Urothelium cell line (cell line): ENCODE measurements at regions not wholly inside any gene's neighbourhood (a gene's known extent, or its start where the extent isn't known, plus 50 kb on each side); places are given as distances from the start of the nearest gene placed in this dataset.
A peak's percentile ranks its signal among the peaks of the same experiment; 100 is the strongest.

ENCODE experiments used
- DNase-seq: peaks from one replicate; pipeline ENCODE4 v3.0.0; 2011; ENCODE audit warnings: low spot score, mixed read lengths
- FAIRE-seq: peaks from 2 replicates; lab custom pipeline; 2011; peaks lifted over from hg19 to GRCh38; lab: Jason Lieb, UNC

DNA sequence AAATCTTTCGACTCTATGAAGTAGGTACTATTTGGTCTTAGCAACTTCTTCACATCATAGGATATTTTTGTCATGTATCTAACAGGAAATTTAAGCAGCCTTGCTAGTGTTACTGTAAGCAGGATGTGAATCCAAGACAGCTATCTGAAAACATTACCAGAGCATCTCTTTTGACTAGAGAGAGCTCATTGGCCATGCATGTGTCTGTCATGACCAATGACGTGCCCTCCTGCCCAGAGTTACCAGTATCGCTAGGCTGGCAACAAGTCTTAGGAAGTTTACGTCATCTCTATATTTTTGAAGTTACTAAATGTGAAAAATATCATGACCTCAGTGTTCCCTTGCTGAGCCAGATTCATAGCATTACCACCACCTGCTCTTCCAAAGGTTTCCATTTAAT, 130.9 kb upstream of the TP63 start:
- DNase-seq (no peak), FAIRE-seq (no peak)

DNA sequence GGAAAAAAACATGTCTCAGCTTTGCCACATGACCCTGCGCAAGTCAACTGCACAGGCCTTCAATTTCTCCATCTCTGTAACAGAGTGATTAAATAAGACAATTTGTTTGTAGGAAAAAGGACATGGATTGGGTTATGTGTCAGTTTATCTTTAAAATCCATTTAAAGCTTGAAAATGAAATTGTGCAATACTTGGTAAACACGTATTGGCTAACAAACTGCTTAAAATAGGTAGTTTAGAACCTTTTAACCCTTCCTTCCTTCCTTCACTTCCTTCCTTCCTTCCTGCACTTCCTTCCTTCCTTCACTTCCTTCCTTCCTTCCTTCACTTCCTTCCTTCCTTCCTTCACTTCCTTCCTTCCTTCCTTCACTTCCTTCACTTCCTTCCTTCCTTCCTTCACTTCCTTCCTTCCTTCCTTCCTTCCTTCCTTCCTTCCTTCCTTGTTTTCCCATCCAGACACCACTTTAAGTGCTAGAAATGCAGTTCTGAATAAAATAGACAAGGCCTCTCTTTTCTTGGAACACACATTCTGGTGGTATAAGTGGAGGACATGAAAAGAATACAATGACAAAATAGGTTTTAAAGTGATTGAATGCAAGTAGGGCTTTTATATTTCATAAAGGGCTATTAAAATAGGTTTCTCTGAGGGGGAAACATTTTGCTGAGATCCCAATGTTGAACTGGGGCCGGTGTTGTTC, 130.2 kb upstream of the TP63 start:
- no peak for FAIRE-seq
- DNase-seq = no peak

DNA sequence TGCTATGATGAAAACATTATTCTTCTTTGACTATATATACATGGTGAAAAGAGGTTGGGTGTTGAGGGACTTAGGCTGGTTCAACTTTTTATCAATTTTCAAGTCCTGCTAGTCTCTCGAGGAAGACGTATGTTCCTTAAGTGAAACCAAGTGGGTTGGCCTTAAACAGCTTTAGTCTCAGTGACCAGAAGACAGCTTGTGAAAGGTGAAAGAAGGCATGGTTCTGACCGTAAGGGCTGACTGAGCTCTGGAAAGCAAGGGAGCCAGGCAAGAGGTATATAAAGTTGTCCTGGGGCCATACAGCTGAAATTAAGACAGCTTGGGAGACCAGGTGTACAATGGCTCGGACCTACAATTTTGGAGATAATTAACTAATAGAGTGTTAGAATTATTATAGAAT, 128.9 kb upstream of the TP63 start:
- no peak for FAIRE-seq
- no peak for DNase-seq

GRCh38 chr3:189502676-189503257, 128.4 kb upstream of the TP63 start:
- DNase-seq (no peak), FAIRE-seq (no peak)

- FAIRE-seq = no peak
- DNase-seq = no peak
These were observed 123.3 kb upstream of the TP63 start for GRCh38 chr3:189507856-189508255.

- DNase-seq = no peak
- no peak for FAIRE-seq
These were observed 122.2 kb upstream of the TP63 start for GRCh38 chr3:189508784-189509501.

DNA sequence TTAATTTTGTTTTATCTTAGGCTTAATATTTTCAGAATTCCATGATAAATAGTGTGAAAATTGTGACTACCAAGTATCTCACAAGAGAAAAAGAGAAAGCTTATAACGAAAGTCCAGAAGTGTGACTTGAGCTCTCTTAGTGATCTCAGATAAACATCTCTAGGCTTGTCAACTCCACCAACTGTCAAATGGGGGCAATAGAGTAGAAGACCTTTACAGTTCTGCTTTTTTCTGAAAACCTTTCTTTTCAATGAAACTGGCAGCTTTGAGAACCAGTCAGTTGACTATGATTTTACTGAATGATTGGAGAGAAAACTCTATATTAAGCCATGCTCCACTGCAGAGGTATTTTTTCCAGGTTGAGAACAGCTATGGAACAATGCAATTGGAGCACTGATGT, 119.2 kb upstream of the TP63 start:
- FAIRE-seq (no peak), DNase-seq (no peak)

DNA sequence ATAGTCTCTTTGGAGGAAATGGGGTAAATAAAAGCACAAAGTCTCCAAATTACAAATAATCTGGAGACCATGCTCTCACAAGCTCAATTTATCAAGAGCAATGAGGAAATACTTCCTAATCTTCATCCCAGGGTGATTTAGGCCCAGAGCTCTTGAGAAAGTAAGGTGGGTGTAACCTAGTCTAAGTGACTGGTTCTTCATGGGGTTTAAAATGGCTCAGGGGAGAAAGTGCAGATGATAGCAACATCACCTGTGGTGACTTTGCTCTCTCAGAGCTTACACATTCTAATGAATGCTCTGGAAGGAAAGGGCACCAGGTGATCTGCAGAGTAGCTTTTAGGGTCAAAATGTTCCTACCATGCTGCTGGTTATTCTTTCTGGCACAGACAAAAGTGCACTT, 118.4 kb upstream of the TP63 start:
- FAIRE-seq = no peak
- no peak for DNase-seq

GRCh38 chr3:189513281-189514117, 117.7 kb upstream of the TP63 start:
- no peak for FAIRE-seq
- no peak for DNase-seq

GRCh38 chr3:189516039-189516438, 115.2 kb upstream of the TP63 start:
- no peak for FAIRE-seq
- no peak for DNase-seq

- FAIRE-seq (no peak), DNase-seq (no peak)
These were observed 113.2 kb upstream of the TP63 start for GRCh38 chr3:189517981-189518380.

DNA sequence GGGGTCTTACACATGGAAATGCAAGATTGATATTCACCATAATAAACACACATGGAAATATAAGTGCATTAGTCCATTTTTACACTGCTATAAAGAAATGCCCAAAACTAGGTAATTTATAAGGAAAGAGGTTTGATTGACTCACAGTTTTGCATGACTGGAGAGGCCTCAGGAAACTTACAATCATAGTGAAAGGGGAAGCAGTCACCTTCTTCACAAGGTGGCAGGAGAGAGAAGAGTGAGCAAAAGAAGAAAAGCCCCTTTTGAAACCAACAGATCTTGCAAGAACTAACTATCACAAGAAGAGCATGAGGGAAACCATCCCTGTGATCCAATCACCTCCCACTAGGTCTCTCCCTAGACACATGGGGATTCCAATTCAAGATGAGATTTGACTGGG, 111.7 kb upstream of the TP63 start:
- FAIRE-seq (no peak), DNase-seq (no peak)

GRCh38 chr3:189529468-189529867, 101.7 kb upstream of the TP63 start:
- DNase-seq = no peak
- FAIRE-seq = no peak

- FAIRE-seq = no peak
These were observed 101.2 kb upstream of the TP63 start for GRCh38 chr3:189529889-189530471.

GRCh38 chr3:189530822-189531221, 100.4 kb upstream of the TP63 start:
- FAIRE-seq (no peak), DNase-seq (peak; percentile 54)

More at GRCh38 chr3:189529889-189530471, 101.2 kb upstream of the TP63 start:
- no peak for DNase-seq

GRCh38 chr3:189531271-189531670, 99.9 kb upstream of the TP63 start:
- DNase-seq (no peak), FAIRE-seq (no peak)

DNA sequence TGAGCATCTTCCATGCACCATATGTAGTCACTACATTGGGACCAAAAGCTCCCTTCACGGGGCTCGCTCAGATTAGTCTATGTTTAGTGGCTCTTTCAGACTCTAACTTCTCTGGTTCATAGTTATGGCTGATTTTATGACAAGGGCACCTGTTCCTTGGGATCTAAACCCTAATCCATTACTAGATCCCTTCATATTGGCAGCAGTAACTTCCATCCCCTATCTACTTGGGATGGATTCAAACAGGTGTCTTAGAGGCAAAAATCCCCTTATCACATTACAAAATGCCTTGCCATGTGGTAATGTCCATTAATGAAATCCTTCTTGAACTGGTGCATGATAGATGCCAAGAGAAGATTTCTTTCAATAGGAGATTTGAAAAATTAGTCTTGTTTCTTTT, 96.7 kb upstream of the TP63 start:
- no peak for FAIRE-seq

GRCh38 chr3:189537135-189537534, 94.1 kb upstream of the TP63 start:
- FAIRE-seq (no peak), DNase-seq (no peak)

More for the DNA sequence above, 96.7 kb upstream of the TP63 start:
- DNase-seq = no peak

- DNase-seq (no peak), FAIRE-seq (no peak)
These were observed 83.7 kb upstream of the TP63 start for GRCh38 chr3:189547448-189547847.

DNA sequence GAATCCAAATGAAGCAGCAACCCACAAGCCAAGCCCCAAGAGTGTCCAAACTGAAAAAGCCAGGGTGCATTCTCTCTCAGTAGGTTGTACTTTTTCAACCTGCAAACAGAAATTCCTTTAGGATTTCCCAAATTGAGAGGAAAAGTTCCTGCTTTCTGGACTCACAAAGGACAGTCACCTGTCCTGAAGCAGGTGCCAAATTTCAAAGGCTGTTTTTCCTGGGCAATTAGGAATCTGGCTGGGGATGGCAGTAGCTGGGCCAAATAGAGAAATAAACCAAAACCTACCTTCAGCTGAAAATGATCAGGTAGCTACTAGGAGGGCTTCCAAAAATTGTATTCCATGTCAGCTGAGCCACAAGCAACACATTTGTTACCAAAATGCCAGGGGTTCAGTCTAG, 83.1 kb upstream of the TP63 start:
- FAIRE-seq (no peak), DNase-seq (no peak)

GRCh38 chr3:189551007-189551406, 80.2 kb upstream of the TP63 start:
- FAIRE-seq = no peak
- DNase-seq = no peak
